ENCODE measurements at regions not wholly inside any gene's neighbourhood (a gene's known extent, or its start where the extent isn't known, plus 50 kb on each side); places are given as distances from the start of the nearest gene placed in this dataset.

DNA sequence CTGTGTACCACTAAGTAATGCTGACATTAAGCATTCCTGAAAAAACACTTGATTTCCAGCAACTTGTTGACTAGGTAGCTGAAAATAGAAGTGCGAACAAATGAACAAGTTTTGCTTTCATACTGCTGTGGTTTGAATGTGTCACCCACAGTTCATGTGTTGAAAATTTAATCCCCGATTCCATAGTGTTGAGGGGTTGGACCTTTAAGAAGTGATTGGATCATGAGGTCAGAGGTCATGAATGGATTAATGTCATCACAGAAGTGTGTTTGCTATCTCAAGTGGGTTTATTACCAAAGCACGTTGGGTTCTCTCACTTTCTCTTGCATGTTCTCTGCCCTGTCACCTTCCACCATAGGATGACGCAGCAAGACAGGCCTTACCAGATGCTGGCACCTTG, 568.5 kb downstream of the UTRN start:
- Histone ChIP-seq H3K4me1 (ENCODE audit: control insufficient read depth, insufficient read depth, low read length) (no peaks in the 10 kb centered on the region), H3K27ac (ENCODE audit: low read length) (no peak overlapping the region), H3K36me3 (ENCODE audit: control insufficient read depth, insufficient read depth, low read length) (no peaks in the 10 kb centered on the region), H3K9me3 (ENCODE audit: control insufficient read depth, insufficient read depth, low read length) (no peaks in the 10 kb centered on the region), H3K27me3 (ENCODE audit: control insufficient read depth, insufficient read depth, low read length) (no peaks in the 10 kb centered on the region), H3K4me3 (ENCODE audit: low read length) (no peak overlapping the region)
- WGBS (ENCODE audit: insufficient coverage, insufficient read length) = no CpG with 5 or more reads among the region's 4 CpGs
- DNase-seq (ENCODE audit: low read depth, low spot score) = no peak

- no peak overlapping the region for H3K4me3 ChIP-seq (ENCODE audit: low read length)
- WGBS (ENCODE audit: insufficient coverage, insufficient read length) = no CpG with 5 or more reads among the region's 1 CpG
- no peak overlapping the region for H3K27ac ChIP-seq (ENCODE audit: low read length)
- no peak for DNase-seq (ENCODE audit: low read depth, low spot score)
- H3K27me3 ChIP-seq (ENCODE audit: control insufficient read depth, insufficient read depth, low read length) = no peaks in the 10 kb centered on the region
- no peaks in the 10 kb centered on the region for H3K36me3 ChIP-seq (ENCODE audit: control insufficient read depth, insufficient read depth, low read length)
- H3K4me1 ChIP-seq (ENCODE audit: control insufficient read depth, insufficient read depth, low read length) = no peaks in the 10 kb centered on the region
- H3K9me3 ChIP-seq (ENCODE audit: control insufficient read depth, insufficient read depth, low read length) = no peaks in the 10 kb centered on the region
These were observed 569.5 kb downstream of the UTRN start for GRCh38 chr6:144854654-144855053.

DNA sequence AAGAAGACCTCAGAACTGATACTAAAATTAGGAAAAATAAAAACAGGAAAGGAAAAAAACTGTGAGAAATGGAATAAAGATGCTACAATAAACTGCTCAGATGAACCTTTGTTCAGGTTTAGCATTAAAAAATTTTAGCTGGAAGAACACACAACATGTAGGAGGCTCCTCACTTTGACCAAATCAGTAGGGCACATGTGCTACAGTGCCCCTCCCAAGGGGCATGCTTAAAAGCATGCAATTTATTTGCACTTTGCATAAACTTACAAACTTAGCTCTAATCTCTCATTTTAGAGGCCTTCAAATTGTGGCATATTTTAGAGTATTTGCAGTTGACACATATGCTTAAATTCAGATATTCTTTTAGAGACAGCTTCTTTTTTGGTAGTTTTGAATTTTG, 570.2 kb downstream of the UTRN start:
- DNase-seq (ENCODE audit: low read depth, low spot score) = no peak
- H3K27me3 ChIP-seq (ENCODE audit: control insufficient read depth, insufficient read depth, low read length) = no peaks in the 10 kb centered on the region
- H3K4me1 ChIP-seq (ENCODE audit: control insufficient read depth, insufficient read depth, low read length) = no peaks in the 10 kb centered on the region
- H3K4me3 ChIP-seq (ENCODE audit: low read length) = no peak overlapping the region
- no peak overlapping the region for H3K27ac ChIP-seq (ENCODE audit: low read length)
- H3K36me3 ChIP-seq (ENCODE audit: control insufficient read depth, insufficient read depth, low read length) = no peaks in the 10 kb centered on the region
- no peaks in the 10 kb centered on the region for H3K9me3 ChIP-seq (ENCODE audit: control insufficient read depth, insufficient read depth, low read length)

DNA sequence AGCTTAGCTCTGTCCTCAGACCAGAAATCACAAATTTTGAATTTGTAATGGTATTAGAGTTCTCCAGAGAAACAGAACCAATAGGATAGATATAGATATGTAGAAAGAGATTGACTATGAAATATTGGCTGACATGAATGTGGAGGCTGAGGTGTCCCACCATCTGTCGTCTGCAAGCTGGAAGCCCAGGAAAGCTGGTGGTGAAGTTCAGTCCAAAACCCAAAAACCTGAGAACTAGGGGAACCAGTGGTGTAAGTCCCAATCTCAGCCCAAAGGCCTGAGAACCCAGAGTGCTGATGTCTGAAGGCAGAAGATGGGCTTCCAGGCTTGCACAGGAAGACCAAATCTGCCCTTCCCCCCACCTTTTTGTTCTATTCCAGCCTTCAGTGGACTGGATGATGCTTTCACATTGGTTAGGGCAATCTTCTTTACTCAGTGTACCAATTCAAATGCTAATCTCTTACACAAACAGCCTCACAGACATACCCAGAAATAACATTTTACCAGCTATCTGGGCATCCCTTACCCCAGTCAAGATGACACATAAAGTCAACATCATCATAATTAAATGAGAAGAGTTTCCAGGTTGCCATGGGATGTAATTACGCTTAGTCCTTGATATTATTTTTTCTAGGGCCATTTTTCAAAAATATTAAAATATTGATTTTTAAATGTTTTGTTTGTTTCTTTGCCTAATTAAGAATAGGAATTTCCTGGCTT, 570.8 kb downstream of the UTRN start:
- no CpG with 5 or more reads among the region's 2 CpGs for WGBS (ENCODE audit: insufficient coverage, insufficient read length)
- no peaks in the 10 kb centered on the region for H3K36me3 ChIP-seq (ENCODE audit: control insufficient read depth, insufficient read depth, low read length)
- H3K4me1 ChIP-seq (ENCODE audit: control insufficient read depth, insufficient read depth, low read length) = no peaks in the 10 kb centered on the region
- H3K4me3 ChIP-seq (ENCODE audit: low read length) = no peak overlapping the region
- no peak for DNase-seq (ENCODE audit: low read depth, low spot score)
- no peaks in the 10 kb centered on the region for H3K27me3 ChIP-seq (ENCODE audit: control insufficient read depth, insufficient read depth, low read length)
- no peaks in the 10 kb centered on the region for H3K9me3 ChIP-seq (ENCODE audit: control insufficient read depth, insufficient read depth, low read length)
- H3K27ac ChIP-seq (ENCODE audit: low read length) = no peak overlapping the region

DNA sequence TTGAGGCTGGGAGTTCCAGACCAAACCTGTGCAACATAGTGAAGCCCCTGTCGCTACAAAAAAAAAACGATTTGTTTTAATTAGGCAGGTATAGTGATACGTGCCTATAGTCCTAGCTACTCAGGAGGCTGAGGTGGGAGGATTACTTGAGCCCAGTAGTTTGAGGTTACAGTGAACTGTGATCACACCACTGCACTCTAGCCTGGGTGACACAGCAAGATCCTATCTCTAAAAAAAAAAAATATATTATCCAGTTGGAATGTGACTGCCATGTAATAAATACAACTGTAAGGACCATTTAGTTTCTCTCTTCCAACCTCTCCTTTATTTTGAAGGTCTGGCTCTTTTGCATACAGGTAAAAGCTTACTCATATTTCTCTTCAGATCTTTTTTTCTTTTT, 571.5 kb downstream of the UTRN start:
- no peaks in the 10 kb centered on the region for H3K36me3 ChIP-seq (ENCODE audit: control insufficient read depth, insufficient read depth, low read length)
- no peaks in the 10 kb centered on the region for H3K9me3 ChIP-seq (ENCODE audit: control insufficient read depth, insufficient read depth, low read length)
- H3K4me1 ChIP-seq (ENCODE audit: control insufficient read depth, insufficient read depth, low read length) = no peaks in the 10 kb centered on the region
- no peak overlapping the region for H3K4me3 ChIP-seq (ENCODE audit: low read length)
- no peaks in the 10 kb centered on the region for H3K27me3 ChIP-seq (ENCODE audit: control insufficient read depth, insufficient read depth, low read length)
- no CpG with 5 or more reads among the region's 3 CpGs for WGBS (ENCODE audit: insufficient coverage, insufficient read length)
- no peak for DNase-seq (ENCODE audit: low read depth, low spot score)
- H3K27ac ChIP-seq (ENCODE audit: low read length) = no peak overlapping the region

GRCh38 chr6:144857086-144857485, 572.0 kb downstream of the UTRN start:
- no peak for DNase-seq (ENCODE audit: low read depth, low spot score)
- WGBS (ENCODE audit: insufficient coverage, insufficient read length) = no CpG with 5 or more reads among the region's 3 CpGs
- H3K4me3 ChIP-seq (ENCODE audit: low read length) = no peak overlapping the region
- no peaks in the 10 kb centered on the region for H3K27me3 ChIP-seq (ENCODE audit: control insufficient read depth, insufficient read depth, low read length)
- H3K27ac ChIP-seq (ENCODE audit: low read length) = no peak overlapping the region
- no peaks in the 10 kb centered on the region for H3K36me3 ChIP-seq (ENCODE audit: control insufficient read depth, insufficient read depth, low read length)
- H3K4me1 ChIP-seq (ENCODE audit: control insufficient read depth, insufficient read depth, low read length) = no peaks in the 10 kb centered on the region
- H3K9me3 ChIP-seq (ENCODE audit: control insufficient read depth, insufficient read depth, low read length) = no peaks in the 10 kb centered on the region

GRCh38 chr6:144862769-144863168, 577.6 kb downstream of the UTRN start:
- no peak for DNase-seq (ENCODE audit: low read depth, low spot score)
- H3K27me3 ChIP-seq (ENCODE audit: control insufficient read depth, insufficient read depth, low read length) = no peaks in the 10 kb centered on the region

GRCh38 chr6:144867761-144868160, 582.6 kb downstream of the UTRN start:
- no peaks in the 10 kb centered on the region; the same call in 1 of the 2 replicates for H3K4me1 ChIP-seq (ENCODE audit: control insufficient read depth, insufficient read depth, low read length)
- no peaks in the 10 kb centered on the region for H3K36me3 ChIP-seq (ENCODE audit: control insufficient read depth, insufficient read depth, low read length)
- DNase-seq (ENCODE audit: low read depth, low spot score) = no peak
- H3K9me3 ChIP-seq (ENCODE audit: control insufficient read depth, insufficient read depth, low read length) = no peaks in the 10 kb centered on the region; the same call in 1 of the 2 replicates
- H3K27ac ChIP-seq (ENCODE audit: low read length) = no peak overlapping the region
- WGBS (ENCODE audit: insufficient coverage, insufficient read length) = no CpG with 5 or more reads among the region's 2 CpGs
- H3K27me3 ChIP-seq (ENCODE audit: control insufficient read depth, insufficient read depth, low read length) = no peaks in the 10 kb centered on the region
- no peak overlapping the region for H3K4me3 ChIP-seq (ENCODE audit: low read length)

More at GRCh38 chr6:144862769-144863168, 577.6 kb downstream of the UTRN start:
- Histone ChIP-seq H3K9me3 (ENCODE audit: control insufficient read depth, insufficient read depth, low read length) (no peaks in the 10 kb centered on the region; the same call in 1 of the 2 replicates), H3K36me3 (ENCODE audit: control insufficient read depth, insufficient read depth, low read length) (no peaks in the 10 kb centered on the region), H3K27ac (ENCODE audit: low read length) (no peak overlapping the region), H3K4me3 (ENCODE audit: low read length) (no peak overlapping the region), H3K4me1 (ENCODE audit: control insufficient read depth, insufficient read depth, low read length) (no peaks in the 10 kb centered on the region)
- no CpG with 5 or more reads among the region's 2 CpGs for WGBS (ENCODE audit: insufficient coverage, insufficient read length)

- no peaks in the 10 kb centered on the region for H3K27me3 ChIP-seq (ENCODE audit: control insufficient read depth, insufficient read depth, low read length)
- H3K27ac ChIP-seq (ENCODE audit: low read length) = no peak overlapping the region
These were observed 585.6 kb downstream of the UTRN start for GRCh38 chr6:144870782-144871181.

DNA sequence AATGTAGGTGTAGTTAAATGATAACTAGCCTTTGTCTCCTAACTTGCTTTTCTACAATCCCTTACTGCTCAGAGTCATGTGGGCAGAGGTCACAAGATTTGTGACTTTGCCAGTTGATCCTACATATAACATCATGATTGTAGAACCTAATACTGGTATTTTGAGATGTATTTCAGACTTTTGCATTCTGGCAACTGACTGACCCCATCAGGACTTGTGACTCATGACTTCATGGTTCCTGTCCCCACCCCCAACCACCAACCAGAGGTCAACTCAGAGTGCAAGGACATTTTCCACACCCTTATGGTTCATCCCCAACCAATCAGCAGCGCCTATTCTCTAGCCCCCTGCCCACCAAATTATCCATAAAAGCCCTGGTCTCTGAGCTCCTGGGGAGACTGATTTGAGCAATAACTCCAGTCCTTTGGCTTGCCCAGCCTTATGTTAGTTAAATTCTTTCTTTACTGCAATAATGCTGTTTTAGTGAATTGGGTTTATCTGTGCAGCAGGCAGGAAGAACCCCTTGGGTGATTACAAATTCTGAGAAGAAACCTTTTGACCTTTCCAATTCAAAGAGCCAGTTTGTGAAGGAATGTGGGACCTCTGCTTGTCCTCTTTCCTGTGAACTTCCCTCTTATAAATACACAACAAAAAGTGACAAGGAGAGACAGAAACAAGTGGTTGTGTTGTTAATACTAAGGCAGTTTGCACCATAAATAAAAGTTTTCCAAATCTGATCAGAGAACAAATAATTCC, 588.7 kb downstream of the UTRN start:
- Histone ChIP-seq H3K27ac (ENCODE audit: low read length) (no peak overlapping the region), H3K27me3 (ENCODE audit: control insufficient read depth, insufficient read depth, low read length) (no peaks in the 10 kb centered on the region), H3K9me3 (ENCODE audit: control insufficient read depth, insufficient read depth, low read length) (no peaks in the 10 kb centered on the region; the same call in 1 of the 2 replicates), H3K36me3 (ENCODE audit: control insufficient read depth, insufficient read depth, low read length) (no peaks in the 10 kb centered on the region), H3K4me1 (ENCODE audit: control insufficient read depth, insufficient read depth, low read length) (no peaks in the 10 kb centered on the region; the same call in 1 of the 2 replicates), H3K4me3 (ENCODE audit: low read length) (no peak overlapping the region)
- no CpG with 5 or more reads among the region's 1 CpG for WGBS (ENCODE audit: insufficient coverage, insufficient read length)
- no peak for DNase-seq (ENCODE audit: low read depth, low spot score)

More at GRCh38 chr6:144870782-144871181, 585.6 kb downstream of the UTRN start:
- no CpG with 5 or more reads among the region's 2 CpGs for WGBS (ENCODE audit: insufficient coverage, insufficient read length)
- DNase-seq (ENCODE audit: low read depth, low spot score) = no peak
- no peaks in the 10 kb centered on the region; the same call in 1 of the 2 replicates for H3K9me3 ChIP-seq (ENCODE audit: control insufficient read depth, insufficient read depth, low read length)
- H3K4me3 ChIP-seq (ENCODE audit: low read length) = no peak overlapping the region
- H3K36me3 ChIP-seq (ENCODE audit: control insufficient read depth, insufficient read depth, low read length) = no peaks in the 10 kb centered on the region
- H3K4me1 ChIP-seq (ENCODE audit: control insufficient read depth, insufficient read depth, low read length) = no peaks in the 10 kb centered on the region; the same call in 1 of the 2 replicates

Measured in iPS DF 6.9 (cell line).